Gastrocnemius medialis (tissue), 4 donors: ENCODE measurements at regions not wholly inside any gene's neighbourhood (a gene's known extent, or its start where the extent isn't known, plus 50 kb on each side); places are given as distances from the start of the nearest gene placed in this dataset.

Experiments
- ATAC-seq, 2 donors: fragments of 150-250 bp; one replicate each; pipeline ENCODE4 v1.9.1; 2016
- DNase-seq, 2 donors: peaks; one replicate each; pipeline ENCODE4 v3.0.0-alpha.2; 2019
- H3K27ac ChIP-seq, 4 donors: fragments of 200-600 bp; sonication (generic); 1 replicate in 1 of 4; 2 replicates in 3 of 4; pipeline ENCODE4 v1.5.1; 2016 to 2018; ENCODE audit warnings: mild to moderate bottlenecking in 2 of 4, moderate library complexity in 1 of 4
- H3K27me3 ChIP-seq, 3 donors: fragments of 200-600 bp; sonication (generic) in 2 of 3; 1 replicate in 1 of 3; 2 replicates in 2 of 3; pipeline versions ENCODE4 v1.5.1 to v1.6.0; 2016 to 2019; ENCODE audit warnings: mild to moderate bottlenecking in 1 of 3, moderate library complexity in 1 of 3
- H3K36me3 ChIP-seq, 2 donors: fragments of 200-600 bp; sonication (generic) in 1 of 2; one replicate each; pipeline ENCODE4 v1.5.1; 2017 to 2018
- H3K4me1 ChIP-seq, 2 donors: fragments of 200-600 bp; sonication (generic) in 1 of 2; one replicate each; pipeline ENCODE4 v1.5.1; 2016 to 2017; ENCODE audit warnings: mild to moderate bottlenecking in 2 of 2
- H3K4me3 ChIP-seq, 4 donors: fragments of 200-600 bp; sonication (generic) in 3 of 4; 1 replicate in 1 of 4; 2 replicates in 3 of 4; pipeline ENCODE4 v1.5.1; 2016 to 2019; ENCODE audit warnings: mild to moderate bottlenecking in 2 of 4
- H3K9me3 ChIP-seq, 3 donors: fragments of 200-600 bp; sonication (generic) in 2 of 3; 1 replicate in 1 of 3; 2 replicates in 2 of 3; pipeline ENCODE4 v1.5.1; 2016 to 2019
- CTCF ChIP-seq, 5 experiments: fragments of 450-650 bp in 3 of 5; fragments of 200-600 bp in 2 of 5; sonication (generic) in 2 of 5; IDR thresholded peaks in 4 of 5; conservative IDR thresholded peaks in 1 of 5; 1 replicate in 4 of 5; 2 replicates in 1 of 5; pipeline ENCODE4 v1.5.1; 2016 to 2019; ENCODE audit warnings: antibody characterized with exemption in 5 of 5, mild to moderate bottlenecking in 3 of 5, moderate library complexity in 3 of 5
- POLR2A ChIP-seq, 2 donors: fragments of 450-650 bp; IDR thresholded peaks; one replicate each; pipeline ENCODE4 v1.6.1; 2017; ENCODE audit warnings: antibody characterized with exemption in 2 of 2, mild to moderate bottlenecking in 2 of 2, moderate library complexity in 2 of 2
- in situ Hi-C, 4 donors: fragments of 200-750 bp; cut with MboI; loops; one replicate each; pipeline versions ENCODE4 v1.15.0 to v1.8.0; 2017; ENCODE audit warnings: low sequenced_read_pairs in 4 of 4
- intact Hi-C: fragments of 100-400 bp; cut with DNase I; formaldehyde crosslinking; loops from one replicate; pipeline ENCODE4 v1.15.1; 2023; ENCODE audit warnings: low total_unique reads

- Histone ChIP-seq H3K27me3 (no peaks in the 10 kb centered on the region), H3K4me1 (no peaks in the 10 kb centered on the region), H3K36me3 (no peaks in the 10 kb centered on the region), H3K27ac (no peak overlapping the region), H3K9me3 (no peaks in the 10 kb centered on the region), H3K4me3 (no peak overlapping the region)
- intact Hi-C loops (no loop called here), in situ Hi-C loops (no loop called here)
- no peak for ATAC-seq
- no peak for TF ChIP-seq POLR2A (IDR thresholded peaks at IDR 0.05)
- TF ChIP-seq CTCF (IDR thresholded peaks at IDR 0.05 in 4 of 5, conservative IDR thresholded peaks at IDR 0.05 in 1 of 5), result no peak
- no peak for DNase-seq
Measured at GRCh38 chr20:55888685-55889084, 116.6 kb downstream of the CBLN4 start.

GRCh38 chr20:55882910-55883309 is 122.4 kb downstream of the CBLN4 start:
- Histone ChIP-seq H3K9me3 (no peaks in the 10 kb centered on the region), H3K27me3 (no peaks in the 10 kb centered on the region), H3K4me3 (no peak overlapping the region), H3K4me1 (no peaks in the 10 kb centered on the region), H3K36me3 (no peaks in the 10 kb centered on the region), H3K27ac (no peak overlapping the region)
- TF ChIP-seq CTCF (IDR thresholded peaks at IDR 0.05 in 4 of 5, conservative IDR thresholded peaks at IDR 0.05 in 1 of 5) (no peak), POLR2A (IDR thresholded peaks at IDR 0.05) (no peak)
- ATAC-seq (no peak), DNase-seq (no peak)
- in situ Hi-C loops (no loop called here), intact Hi-C loops (no loop called here)

- in situ Hi-C loops, result no loop called here
- ATAC-seq (no peak), DNase-seq (no peak)
- H3K36me3 ChIP-seq, result no peaks in the 10 kb centered on the region
- no peaks in the 10 kb centered on the region for H3K27me3 ChIP-seq
- H3K9me3 ChIP-seq, result no peaks in the 10 kb centered on the region
- no peak for TF ChIP-seq POLR2A (IDR thresholded peaks at IDR 0.05)
- no peak for TF ChIP-seq CTCF (IDR thresholded peaks at IDR 0.05 in 4 of 5, conservative IDR thresholded peaks at IDR 0.05 in 1 of 5)
- H3K27ac ChIP-seq, result no peak overlapping the region
- H3K4me1 ChIP-seq, result no peaks in the 10 kb centered on the region
- intact Hi-C loops, result no loop called here
- no peak overlapping the region for H3K4me3 ChIP-seq
Measured at GRCh38 chr20:55882286-55882685, 123.0 kb downstream of the CBLN4 start.

- ATAC-seq, result no peak
- TF ChIP-seq POLR2A (IDR thresholded peaks at IDR 0.05), result no peak
- TF ChIP-seq CTCF (IDR thresholded peaks at IDR 0.05 in 4 of 5, conservative IDR thresholded peaks at IDR 0.05 in 1 of 5), result no peak
- intact Hi-C loops, result no loop called here
- Histone ChIP-seq H3K27ac (no peak overlapping the region), H3K4me1 (no peaks in the 10 kb centered on the region), H3K27me3 (no peaks in the 10 kb centered on the region), H3K36me3 (no peaks in the 10 kb centered on the region), H3K4me3 (no peak overlapping the region), H3K9me3 (no peaks in the 10 kb centered on the region)
- in situ Hi-C loops, result no loop called here
- no peak for DNase-seq
Measured at GRCh38 chr20:55881204-55881603, 124.1 kb downstream of the CBLN4 start.

GRCh38 chr20:55880361-55880760 is 125.0 kb downstream of the CBLN4 start:
- DNase-seq, result no peak
- TF ChIP-seq CTCF (IDR thresholded peaks at IDR 0.05 in 4 of 5, conservative IDR thresholded peaks at IDR 0.05 in 1 of 5), result no peak
- TF ChIP-seq POLR2A (IDR thresholded peaks at IDR 0.05), result no peak
- Histone ChIP-seq H3K27me3 (no peaks in the 10 kb centered on the region), H3K4me1 (no peaks in the 10 kb centered on the region), H3K36me3 (no peaks in the 10 kb centered on the region), H3K27ac (no peak overlapping the region), H3K4me3 (no peak overlapping the region), H3K9me3 (no peaks in the 10 kb centered on the region)
- ATAC-seq, result no peak
- in situ Hi-C loops (no loop called here), intact Hi-C loops (no loop called here)
